MM.1S (cell line): ENCODE measurements at regions not wholly inside any gene's neighbourhood (a gene's known extent, or its start where the extent isn't known, plus 50 kb on each side); places are given as distances from the start of the nearest gene placed in this dataset.

Experiments
- CTCF ChIP-seq: fragments of 300-600 bp; sonication (generic); IDR thresholded peaks from 2 replicates; pipeline ENCODE4 v1.5.1; 2016; ENCODE audit warnings: antibody characterized with exemption, low read length, mixed read lengths
- EZH2phosphoT487 ChIP-seq: fragments of 300-600 bp; sonication (generic); IDR thresholded peaks from 2 replicates; pipeline ENCODE4 v1.6.1; 2018; ENCODE audit warnings: antibody characterized with exemption, low read length

GRCh38 chr21:15212206-15212605 lies 147.4 kb upstream of the NRIP1 start:
- TF ChIP-seq CTCF (no peak), EZH2phosphoT487 (no peak)
